Natural killer cell (primary cell): ENCODE measurements at regions not wholly inside any gene's neighbourhood (a gene's known extent, or its start where the extent isn't known, plus 50 kb on each side); places are given as distances from the start of the nearest gene placed in this dataset.

Source experiments
- ATAC-seq, 3 donors: fragments of 150-1000 bp in 2 of 3; fragments of 200-7000 bp in 1 of 3; cut with Tn5 transposase; 1 replicate in 1 of 3; 2 replicates in 2 of 3; pipeline ENCODE4 v1.10.0; 2021; ENCODE audit warnings: mild to moderate bottlenecking in 2 of 3, moderate library complexity in 2 of 3
- DNase-seq, 2 donors: peaks; one replicate each; pipeline versions ENCODE4 v3.0.0 to v3.0.0-alpha.2; 2013 to 2021; ENCODE audit warnings: mixed read lengths in 1 of 2
- H3K27ac ChIP-seq: one replicate; pipeline ENCODE4 v1.5.1; 2013; ENCODE audit warnings: mild to moderate bottlenecking, low read length
- H3K27me3 ChIP-seq: one replicate; pipeline ENCODE4 v1.6.1; 2013; ENCODE audit warnings: low read length; ENCODE audit not compliant: control insufficient read depth, insufficient read depth
- H3K36me3 ChIP-seq: one replicate; pipeline ENCODE4 v1.6.1; 2013; ENCODE audit warnings: low read length; ENCODE audit not compliant: control insufficient read depth, insufficient read depth
- H3K4me1 ChIP-seq: one replicate; pipeline ENCODE4 v1.6.1; 2013; ENCODE audit warnings: low read length; ENCODE audit not compliant: control insufficient read depth, insufficient read depth
- H3K4me3 ChIP-seq: one replicate; pipeline ENCODE4 v1.5.1; 2013; ENCODE audit warnings: low read length
- H3K9me3 ChIP-seq: one replicate; pipeline ENCODE4 v1.6.1; 2013; ENCODE audit warnings: low read length; ENCODE audit not compliant: control insufficient read depth, insufficient read depth
- H3K27ac Mint-ChIP-seq, 2 donors: one replicate each; pipeline ENCODE4 v1.8.0; 2022; ENCODE audit warnings: mild to moderate bottlenecking in 2 of 2, mixed read lengths in 2 of 2, moderate library complexity in 1 of 2
- H3K27me3 Mint-ChIP-seq, 2 donors: one replicate each; pipeline ENCODE4 v1.8.0; 2022; ENCODE audit warnings: low read depth in 2 of 2, mixed read lengths in 2 of 2
- H3K36me3 Mint-ChIP-seq: one replicate; pipeline ENCODE4 v1.8.0; 2022; ENCODE audit warnings: mixed read lengths
- H3K4me1 Mint-ChIP-seq, 2 donors: one replicate each; pipeline ENCODE4 v1.8.0; 2022; ENCODE audit warnings: mixed read lengths in 2 of 2
- H3K4me3 Mint-ChIP-seq: one replicate; pipeline ENCODE4 v1.8.0; 2022; ENCODE audit warnings: mild to moderate bottlenecking, moderate library complexity, mixed read lengths
- H3K9me3 Mint-ChIP-seq, 2 donors: one replicate each; pipeline ENCODE4 v1.8.0; 2022; ENCODE audit warnings: mixed read lengths in 2 of 2
- WGBS: methylation state at CpG from one replicate; pipeline ENCODE4 v1.1.7; 2013; ENCODE audit warnings: missing lambda C conversion rate; ENCODE audit not compliant: insufficient coverage; 5-methylcytosine and 5-hydroxymethylcytosine counted together
- intact Hi-C: fragments of 100-400 bp; cut with micrococcal nuclease; formaldehyde crosslinking; loops from one replicate; pipeline ENCODE4 v1.14.2; 2022
- TF ChIP-seq, protein P1 (sequence below): fragments of 200-600 bp; IDR thresholded peaks from one replicate; pipeline ENCODE4 v1.8.0; 2022; ENCODE audit warnings: antibody characterized with exemption

- TF ChIP-seq, protein P1, sequence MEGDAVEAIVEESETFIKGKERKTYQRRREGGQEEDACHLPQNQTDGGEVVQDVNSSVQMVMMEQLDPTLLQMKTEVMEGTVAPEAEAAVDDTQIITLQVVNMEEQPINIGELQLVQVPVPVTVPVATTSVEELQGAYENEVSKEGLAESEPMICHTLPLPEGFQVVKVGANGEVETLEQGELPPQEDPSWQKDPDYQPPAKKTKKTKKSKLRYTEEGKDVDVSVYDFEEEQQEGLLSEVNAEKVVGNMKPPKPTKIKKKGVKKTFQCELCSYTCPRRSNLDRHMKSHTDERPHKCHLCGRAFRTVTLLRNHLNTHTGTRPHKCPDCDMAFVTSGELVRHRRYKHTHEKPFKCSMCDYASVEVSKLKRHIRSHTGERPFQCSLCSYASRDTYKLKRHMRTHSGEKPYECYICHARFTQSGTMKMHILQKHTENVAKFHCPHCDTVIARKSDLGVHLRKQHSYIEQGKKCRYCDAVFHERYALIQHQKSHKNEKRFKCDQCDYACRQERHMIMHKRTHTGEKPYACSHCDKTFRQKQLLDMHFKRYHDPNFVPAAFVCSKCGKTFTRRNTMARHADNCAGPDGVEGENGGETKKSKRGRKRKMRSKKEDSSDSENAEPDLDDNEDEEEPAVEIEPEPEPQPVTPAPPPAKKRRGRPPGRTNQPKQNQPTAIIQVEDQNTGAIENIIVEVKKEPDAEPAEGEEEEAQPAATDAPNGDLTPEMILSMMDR = no peak
- H3K27ac Mint-ChIP-seq = peak overlapping the region; percentile 37 to 70
- no peaks in the 10 kb centered on the region for H3K36me3 ChIP-seq
- no peaks in the 10 kb centered on the region for H3K9me3 ChIP-seq
- H3K4me3 ChIP-seq = no peak overlapping the region
- DNase-seq = no peak
- H3K36me3 Mint-ChIP-seq = peaks cover 7% of the 10 kb centered on the region
- H3K4me3 Mint-ChIP-seq = peak overlapping the region; percentile 82
- WGBS = 100% methylated on average over 1 of the region's 1 CpG
- no peaks in the 10 kb centered on the region for H3K27me3 ChIP-seq
- intact Hi-C loops = loop anchor here (2.0 kb wide), 1 partner anchor 19 kb away; no protein-coding TSS in a partner anchor
- peaks cover 13% of the 10 kb centered on the region for H3K4me1 ChIP-seq
- H3K27me3 Mint-ChIP-seq = peaks cover 14 to 18% of the 10 kb centered on the region in 2 donors
- peak; percentile 35 to 69 (median 50) for ATAC-seq
- H3K27ac ChIP-seq = peak overlapping the region; percentile 39
- peaks cover 41 to 45% of the 10 kb centered on the region in 2 donors for H3K4me1 Mint-ChIP-seq
- no peaks in the 10 kb centered on the region for H3K9me3 Mint-ChIP-seq
These were observed 88.4 kb upstream of the DOCK9 start for GRCh38 chr13:99066219-99066618.

DNA sequence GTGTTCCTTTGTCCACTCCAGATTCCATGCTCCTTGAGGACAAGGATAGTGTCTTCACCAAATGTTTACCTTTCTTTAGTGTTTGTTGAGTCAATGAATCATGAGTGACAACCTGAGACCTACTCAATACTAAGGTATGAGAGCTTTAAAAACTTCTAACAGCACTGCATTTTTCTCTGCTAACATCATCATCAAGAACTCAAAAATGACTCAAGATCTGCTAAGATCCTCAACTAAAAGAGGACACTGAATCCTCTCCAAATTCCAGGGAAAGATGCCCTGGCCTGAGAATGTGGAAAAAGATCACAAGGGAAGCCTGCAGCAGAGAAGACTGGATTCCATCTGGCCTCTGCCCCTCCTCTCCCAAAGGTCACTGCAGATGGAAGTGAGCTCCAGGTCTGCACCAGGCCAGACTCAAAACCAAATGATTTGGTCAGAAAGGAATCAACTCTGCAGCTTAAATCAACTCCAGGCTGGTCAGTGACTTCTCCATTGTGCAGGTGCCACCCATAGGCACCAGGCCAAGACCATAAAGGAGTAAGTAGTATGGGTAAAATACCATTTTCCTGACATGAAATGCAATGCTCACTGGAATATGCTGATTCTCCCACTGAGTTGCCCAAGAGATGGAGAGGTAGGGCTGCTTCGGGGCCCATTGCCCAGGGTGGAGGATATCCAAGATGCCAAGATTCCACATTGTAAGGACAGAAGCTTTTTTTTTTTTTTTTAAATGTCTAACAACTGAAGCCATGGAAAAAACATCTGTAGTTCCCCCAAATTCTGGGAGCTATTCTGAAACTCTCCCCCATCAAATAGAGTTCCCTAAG lies 89.5 kb upstream of the DOCK9 start:
- Mint-ChIP-seq H3K4me3 (peak overlapping the region; percentile 70), H3K4me1 (peaks cover 45 to 48% of the 10 kb centered on the region in 2 donors), H3K27ac (peak overlapping the region; percentile 37 to 70), H3K27me3 (peaks cover 13 to 18% of the 10 kb centered on the region in 2 donors), H3K36me3 (peaks cover 7% of the 10 kb centered on the region), H3K9me3 (no peaks in the 10 kb centered on the region)
- intact Hi-C loops = loop anchor here (2.0 kb wide), 1 partner anchor 21 kb away; no protein-coding TSS in a partner anchor
- WGBS = 94% methylated on average over 1 of the region's 1 CpG
- DNase-seq = no peak
- TF ChIP-seq, protein P1 = no peak
- no peak overlapping the region for H3K4me3 ChIP-seq
- no peaks in the 10 kb centered on the region for H3K9me3 ChIP-seq
- no peak overlapping the region for H3K27ac ChIP-seq
- no peak for ATAC-seq
- H3K36me3 ChIP-seq = no peaks in the 10 kb centered on the region
- peaks cover 13% of the 10 kb centered on the region for H3K4me1 ChIP-seq
- H3K27me3 ChIP-seq = no peaks in the 10 kb centered on the region

DNA sequence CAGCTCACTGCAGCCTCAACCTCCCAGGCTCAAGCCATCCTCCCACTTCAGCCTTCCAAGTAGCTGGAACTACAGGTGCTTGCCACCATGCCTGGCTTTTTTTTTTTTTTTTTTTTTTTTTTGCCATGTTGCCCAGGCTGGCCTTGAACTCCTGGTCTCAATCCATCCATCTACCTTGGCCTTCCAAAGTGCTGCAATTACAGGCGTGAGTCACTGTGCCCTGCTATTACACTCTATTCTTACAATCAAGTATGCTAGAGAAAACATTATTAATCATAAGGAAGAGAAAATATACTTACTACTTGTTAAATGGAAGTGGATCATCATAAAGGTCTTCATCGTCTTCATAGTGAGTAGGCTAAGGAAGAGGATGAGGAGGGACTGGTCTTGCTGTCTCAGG lies 93.3 kb upstream of the DOCK9 start:
- WGBS = 100% methylated on average over 2 of the region's 2 CpGs
- Mint-ChIP-seq H3K27me3 (no peaks in the 10 kb centered on the region), H3K9me3 (no peaks in the 10 kb centered on the region), H3K4me3 (no peak overlapping the region), H3K4me1 (peaks cover 36 to 39% of the 10 kb centered on the region in 2 donors), H3K27ac (no peak overlapping the region), H3K36me3 (no peaks in the 10 kb centered on the region)
- H3K27me3 ChIP-seq = no peaks in the 10 kb centered on the region
- TF ChIP-seq, protein P1 = no peak
- no peak for ATAC-seq
- intact Hi-C loops = no loop called here
- no peak overlapping the region for H3K4me3 ChIP-seq
- H3K36me3 ChIP-seq = no peaks in the 10 kb centered on the region
- DNase-seq = no peak
- H3K27ac ChIP-seq = no peak overlapping the region
- H3K9me3 ChIP-seq = no peaks in the 10 kb centered on the region
- peaks cover 14% of the 10 kb centered on the region for H3K4me1 ChIP-seq
